HG03378 (cell line): ENCODE measurements at regions not wholly inside any gene's neighbourhood (a gene's known extent, or its start where the extent isn't known, plus 50 kb on each side); places are given as distances from the start of the nearest gene placed in this dataset.

Experiments used
- ATAC-seq: cut with Tn5 transposase; IDR thresholded peaks from one replicate; pipeline ENCODE4 v1.9.1; 2021; ENCODE audit warnings: mild to moderate bottlenecking, moderate library complexity; ENCODE audit not compliant: unreplicated experiment

DNA sequence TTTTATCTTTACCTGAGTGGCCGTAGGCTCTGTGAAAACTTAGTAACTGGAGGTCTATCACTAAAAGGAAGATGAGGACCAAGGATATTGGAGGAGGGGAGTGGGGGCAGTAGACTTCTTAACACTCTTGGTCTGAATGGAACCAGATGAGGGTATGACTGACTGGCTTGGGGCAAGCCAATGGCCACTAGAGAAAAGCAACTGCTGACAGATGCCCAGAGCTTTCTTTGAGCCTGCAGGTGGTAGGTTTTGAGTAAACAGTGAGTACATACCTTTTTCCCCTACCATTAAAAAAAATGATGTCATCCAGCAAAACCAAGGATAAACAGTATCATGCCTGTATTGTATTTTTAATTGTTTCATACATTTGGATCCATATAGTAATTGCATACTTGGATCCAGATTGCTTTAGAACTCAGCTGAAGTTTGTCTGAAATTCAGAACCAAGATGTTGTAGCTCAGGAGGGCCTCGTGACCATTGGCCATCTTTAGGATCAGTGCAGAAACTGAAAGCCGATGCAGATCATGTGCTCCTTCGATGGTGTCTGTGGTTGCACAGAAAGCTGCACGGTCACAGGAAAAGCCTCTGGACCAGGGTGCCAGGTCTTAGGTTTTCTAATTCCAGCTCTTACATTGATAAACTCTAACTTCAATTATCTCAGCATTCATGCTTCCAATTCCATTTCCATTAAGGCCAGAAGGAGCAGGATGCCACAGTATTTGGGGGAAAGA lies 131.0 kb downstream of the PDGFRA start:
- ATAC-seq = no peak

DNA sequence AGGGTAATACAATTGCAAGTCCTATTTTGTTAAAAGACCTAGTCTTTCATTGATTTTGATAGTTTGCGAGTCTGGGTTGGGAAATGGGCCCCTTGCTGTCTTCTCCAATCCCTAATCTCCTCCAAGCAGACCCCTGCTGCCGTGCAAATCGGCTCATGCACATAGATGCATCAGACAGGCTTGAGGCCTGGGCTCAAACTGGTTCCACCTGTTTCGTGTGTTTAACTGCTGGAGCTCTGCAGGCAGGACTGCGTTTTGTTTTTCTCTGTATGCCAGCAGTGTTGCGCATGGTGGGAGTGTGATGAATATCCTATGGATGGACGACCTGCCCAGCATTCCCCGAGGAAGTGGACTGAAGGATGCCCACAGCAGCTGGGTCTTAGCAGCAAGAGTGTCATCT lies 133.9 kb downstream of the PDGFRA start:
- ATAC-seq = no peak

DNA sequence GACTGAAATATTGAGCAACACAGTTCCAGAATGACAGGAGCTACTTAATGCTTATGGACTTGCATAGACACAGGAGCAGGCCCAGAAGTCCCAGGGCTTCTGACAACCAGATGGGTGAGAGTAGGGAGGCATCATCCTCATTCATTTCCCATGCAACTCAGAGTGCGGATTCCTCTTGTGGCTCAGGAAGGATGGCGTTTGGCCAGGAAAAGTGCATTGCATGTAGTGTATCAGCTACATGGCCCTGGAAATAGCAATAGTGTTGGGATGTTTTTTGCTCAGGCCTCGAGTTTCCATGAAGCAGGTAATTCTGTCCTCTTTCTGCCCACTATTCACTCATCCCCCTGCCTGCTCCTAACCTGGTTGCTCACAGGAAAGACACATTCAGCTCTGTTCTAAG lies 136.6 kb downstream of the PDGFRA start:
- no peak for ATAC-seq

DNA sequence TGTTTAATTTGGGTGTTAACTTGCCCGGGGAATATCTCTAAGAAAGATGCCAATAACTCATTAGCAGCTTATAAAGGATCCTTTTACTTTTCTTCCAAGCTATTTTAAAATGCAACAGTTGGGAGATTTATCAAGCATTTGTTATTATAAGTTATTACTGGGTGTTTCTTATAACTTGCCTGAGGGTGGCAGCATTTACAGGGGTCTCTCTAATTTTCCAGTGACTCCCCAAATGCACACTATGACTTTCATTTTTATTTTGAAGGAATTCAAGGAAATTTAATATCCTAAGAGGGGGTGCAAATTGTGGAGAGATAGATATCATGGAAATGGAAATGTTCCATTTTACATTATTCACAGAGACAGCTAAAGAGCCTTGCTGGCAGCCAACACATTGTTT lies 138.0 kb downstream of the PDGFRA start:
- ATAC-seq = no peak

DNA sequence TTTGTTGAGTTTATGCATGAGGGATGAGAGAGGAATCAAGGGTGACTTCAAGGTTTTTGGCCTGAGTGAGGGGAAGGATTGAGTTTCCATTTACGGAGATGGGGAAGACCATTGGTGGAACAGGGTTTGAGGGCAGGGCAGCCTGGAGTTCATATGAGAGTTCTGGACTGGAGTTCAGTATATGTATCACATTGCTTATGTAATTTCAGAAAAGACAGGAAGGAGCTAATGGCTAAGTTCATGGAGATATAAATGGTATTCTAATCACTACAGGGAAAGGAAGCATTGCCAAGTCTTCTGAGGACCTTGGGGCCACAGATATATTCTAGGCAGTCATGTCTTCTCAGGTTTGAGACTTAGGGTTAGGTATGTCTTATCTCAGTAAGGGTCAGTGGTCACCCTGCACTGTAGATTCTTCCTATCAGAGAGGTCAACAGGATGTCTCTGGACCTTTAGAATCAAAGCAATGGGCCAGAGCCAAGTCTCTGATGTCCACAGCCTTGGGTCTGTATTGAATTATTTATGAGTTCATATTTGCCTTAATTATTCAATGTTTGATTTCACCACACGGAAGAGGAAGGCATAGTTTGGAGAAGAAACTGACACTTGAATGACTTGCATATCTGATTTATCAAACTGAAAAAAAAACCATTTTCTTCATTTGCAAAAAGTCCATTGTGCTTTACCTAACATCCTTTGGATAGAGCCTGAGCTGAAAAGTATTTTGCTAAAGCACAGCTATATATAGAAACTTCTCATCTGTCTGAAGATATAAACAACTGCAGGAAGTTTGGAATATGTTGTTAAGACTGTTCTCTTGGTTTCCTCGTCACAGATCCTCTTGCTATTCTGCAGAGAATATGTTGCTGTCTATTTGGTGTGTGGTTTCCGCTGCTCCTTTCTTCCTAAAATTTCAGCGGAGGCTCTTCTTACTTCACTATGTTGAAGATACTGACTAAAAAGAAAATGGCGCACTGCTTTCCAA lies 139.5 kb downstream of the PDGFRA start:
- no peak for ATAC-seq

DNA sequence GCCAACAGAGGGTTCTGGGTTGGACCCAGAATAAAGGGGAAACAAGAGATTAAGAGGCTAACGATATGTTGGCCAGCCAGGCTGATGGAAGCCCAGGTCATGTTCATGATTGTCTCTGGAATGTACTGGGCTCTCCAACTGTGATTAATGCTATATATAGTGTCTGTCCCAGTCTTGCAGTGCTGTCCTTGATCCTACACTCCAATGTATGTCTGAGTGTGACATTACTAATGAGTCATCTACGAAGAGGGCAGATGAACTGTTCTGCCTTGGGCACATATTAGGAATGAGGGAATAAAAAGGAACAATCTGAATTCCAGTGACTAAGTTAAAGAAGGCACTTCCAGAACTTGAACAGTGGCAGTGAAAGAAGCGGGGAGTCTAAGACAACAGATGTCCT lies 142.1 kb downstream of the PDGFRA start:
- ATAC-seq = no peak

DNA sequence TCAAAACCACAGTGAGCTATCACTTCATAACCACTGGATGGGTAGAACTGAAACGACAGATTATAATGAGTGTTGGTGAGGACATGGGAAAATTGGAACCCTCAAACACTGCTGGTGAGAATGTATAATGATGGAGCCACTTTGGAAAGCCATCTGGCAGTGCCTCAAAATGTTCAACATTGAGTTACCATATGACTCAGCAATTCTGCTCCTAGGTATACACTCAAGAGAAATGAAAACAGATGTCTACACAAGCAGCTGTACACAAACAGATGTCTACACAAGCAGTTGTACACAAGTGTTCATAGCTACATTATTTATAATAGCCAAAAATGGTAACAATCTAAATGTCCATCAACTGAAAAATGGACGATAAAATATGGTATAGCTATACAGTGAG lies 143.9 kb downstream of the PDGFRA start:
- no peak for ATAC-seq

DNA sequence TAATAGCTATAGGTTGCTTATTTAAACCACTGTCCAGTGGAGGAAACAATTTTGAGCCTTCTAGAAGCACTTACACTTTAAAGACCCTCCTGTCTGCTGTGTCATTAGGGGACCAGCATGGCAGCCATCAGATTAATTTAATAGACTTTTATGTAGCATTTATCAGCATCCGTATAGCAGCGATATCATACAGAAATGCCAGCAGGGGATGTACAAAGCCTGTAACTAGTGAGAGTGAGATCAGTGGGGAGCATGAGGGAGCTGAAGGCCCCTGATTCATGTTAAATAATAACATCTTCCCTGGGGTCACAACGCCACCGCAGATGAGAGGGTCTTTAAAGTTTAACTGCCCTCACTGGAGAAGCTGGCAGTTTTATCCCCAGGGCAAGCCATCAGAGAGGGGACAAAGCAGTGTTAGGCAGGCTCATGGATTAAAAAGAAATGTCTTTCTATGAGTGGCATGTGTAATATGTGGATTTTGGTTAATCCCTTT lies 144.7 kb downstream of the PDGFRA start:
- no peak for ATAC-seq

DNA sequence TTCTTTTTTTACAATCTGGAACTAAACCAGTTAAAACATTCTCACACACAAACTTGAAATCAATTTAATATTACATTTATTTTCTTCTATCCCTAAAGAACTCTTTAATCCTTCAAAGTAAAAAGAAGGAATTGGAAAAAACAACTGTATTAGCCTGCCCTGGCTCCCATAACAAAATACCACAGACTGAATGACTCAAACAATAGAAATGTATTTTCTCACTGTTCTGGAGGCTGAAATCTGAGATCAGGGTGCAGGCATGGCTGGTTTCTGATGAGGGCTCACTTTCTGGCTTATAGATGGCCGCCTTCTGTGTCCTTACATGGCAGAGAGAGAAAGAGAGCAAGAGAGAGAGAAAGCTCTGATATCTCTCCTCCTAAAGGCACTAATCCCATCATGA lies 149.4 kb downstream of the PDGFRA start:
- no peak for ATAC-seq

DNA sequence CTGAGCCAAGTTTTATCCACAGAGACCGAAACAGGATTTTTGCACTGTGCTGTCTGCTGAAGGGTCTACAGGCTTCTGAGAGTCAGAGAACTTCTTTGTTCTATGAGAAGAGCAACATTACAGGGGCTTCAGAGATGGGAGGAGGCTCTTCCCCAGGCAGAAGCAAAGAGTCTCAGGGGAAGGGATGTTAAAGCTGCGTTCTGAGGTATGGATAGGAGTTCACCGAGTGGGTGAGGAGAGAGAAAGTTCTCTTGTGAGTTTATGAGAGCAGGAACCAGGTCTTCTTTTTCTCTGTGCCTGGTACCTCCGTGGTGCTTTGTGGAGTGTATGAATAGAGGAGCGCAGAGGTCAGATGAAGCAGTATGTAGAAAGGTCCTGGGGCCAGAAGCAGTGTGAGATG lies 155.1 kb downstream of the PDGFRA start:
- no peak for ATAC-seq

DNA sequence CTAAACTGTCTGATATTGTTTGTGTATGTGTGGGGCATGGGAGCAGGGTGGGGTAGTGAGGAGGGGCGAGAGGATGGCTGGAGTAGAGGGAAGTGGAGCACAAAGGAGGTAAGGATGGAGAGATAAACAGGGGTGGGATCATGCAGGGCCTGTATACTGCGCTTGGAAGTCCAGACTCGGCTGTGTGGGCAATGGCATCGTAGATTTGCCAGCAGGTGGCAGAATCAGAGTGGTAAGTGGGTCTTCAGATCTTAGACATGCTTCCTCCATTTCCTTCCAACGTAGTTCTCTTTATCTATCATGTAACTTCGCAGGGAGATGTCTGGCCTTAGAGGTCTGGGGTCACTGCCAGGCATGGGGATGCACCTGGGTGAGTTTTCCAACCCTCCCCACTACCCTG lies 155.5 kb downstream of the PDGFRA start:
- ATAC-seq = no peak

DNA sequence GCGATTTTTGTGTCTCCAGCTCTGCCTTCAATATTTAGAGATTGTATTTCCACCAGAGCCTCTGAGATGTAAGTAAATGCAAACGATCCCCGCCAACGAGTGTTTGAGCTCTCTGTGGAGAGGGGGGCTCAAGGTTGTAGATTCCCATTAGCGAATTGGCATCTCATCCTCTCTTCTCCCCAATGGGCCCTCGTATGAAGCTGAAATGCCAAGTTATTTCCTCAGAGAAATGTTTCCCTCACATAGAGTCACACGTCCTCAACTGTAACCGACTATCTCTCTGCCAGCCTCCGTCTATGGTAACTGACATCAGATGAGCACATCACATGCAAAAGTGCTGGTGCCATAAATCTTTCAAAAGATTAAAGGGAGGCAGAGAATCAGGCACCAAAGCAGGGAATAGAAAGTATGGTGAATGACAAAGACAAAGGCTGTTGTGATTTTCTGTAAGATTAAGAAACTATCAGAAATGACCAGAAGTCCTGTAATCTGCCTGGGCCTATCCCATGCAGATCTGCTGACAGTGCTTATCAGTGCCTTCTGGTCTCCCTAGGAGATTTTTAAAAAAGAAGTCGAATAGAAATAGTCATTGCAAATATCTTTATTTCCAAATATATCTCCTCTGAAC lies 157.1 kb downstream of the PDGFRA start:
- no peak for ATAC-seq

DNA sequence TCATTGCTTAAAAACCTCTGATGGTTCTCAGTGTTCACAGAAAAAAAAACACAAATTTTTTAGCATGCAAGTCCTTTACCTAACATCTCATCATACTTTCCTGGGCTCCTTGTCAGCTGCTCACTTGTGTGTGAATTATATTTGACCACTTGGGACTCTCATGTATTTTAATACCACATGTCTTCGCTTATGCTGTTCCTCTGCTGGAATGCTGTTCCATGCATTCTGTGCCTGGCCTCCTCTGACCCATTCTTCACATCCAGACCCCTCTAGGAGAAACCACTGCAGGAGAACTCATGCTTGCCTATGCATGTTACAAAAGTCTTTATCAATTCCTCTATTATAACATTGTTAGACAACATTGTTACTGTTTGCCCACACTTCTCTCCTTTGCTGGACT lies 157.6 kb downstream of the PDGFRA start:
- no peak for ATAC-seq

DNA sequence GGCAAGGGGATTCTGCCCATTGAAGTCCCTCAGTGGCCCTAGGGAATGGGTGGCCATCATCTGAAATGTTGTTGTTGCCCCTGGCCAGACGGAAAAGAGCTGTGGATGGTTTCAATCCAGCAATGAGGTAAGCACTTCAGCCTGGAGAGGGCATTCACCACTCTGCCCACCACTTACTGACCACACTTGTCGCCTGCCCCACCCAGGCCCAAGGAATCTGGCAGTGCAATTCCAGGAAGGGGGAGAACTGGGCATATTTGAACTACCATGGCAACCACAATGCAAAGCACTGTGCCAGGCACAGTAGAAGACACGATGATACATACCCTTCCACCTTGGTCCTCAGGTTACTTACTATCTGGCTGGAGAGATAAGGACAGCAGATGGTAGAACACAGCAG lies 161.6 kb downstream of the PDGFRA start:
- ATAC-seq = no peak

DNA sequence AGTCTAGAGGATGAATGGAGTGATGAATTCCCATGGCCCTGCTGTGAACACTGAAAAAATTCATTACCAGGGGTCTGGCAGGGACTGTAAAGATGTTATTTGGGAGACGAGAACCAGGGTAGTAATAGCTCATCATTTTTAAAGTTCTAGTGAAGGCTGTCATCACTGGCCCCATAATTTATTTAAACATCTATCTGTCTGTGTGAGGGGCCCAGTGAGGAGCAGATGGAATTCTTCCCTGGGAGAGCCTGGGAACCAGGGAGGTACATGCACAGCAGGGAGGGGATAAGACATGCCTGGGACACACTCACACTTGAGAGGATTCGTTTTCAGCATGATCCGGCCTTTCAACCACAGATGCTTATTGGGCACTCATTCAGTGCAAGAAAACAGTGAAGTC lies 162.0 kb downstream of the PDGFRA start:
- no peak for ATAC-seq

DNA sequence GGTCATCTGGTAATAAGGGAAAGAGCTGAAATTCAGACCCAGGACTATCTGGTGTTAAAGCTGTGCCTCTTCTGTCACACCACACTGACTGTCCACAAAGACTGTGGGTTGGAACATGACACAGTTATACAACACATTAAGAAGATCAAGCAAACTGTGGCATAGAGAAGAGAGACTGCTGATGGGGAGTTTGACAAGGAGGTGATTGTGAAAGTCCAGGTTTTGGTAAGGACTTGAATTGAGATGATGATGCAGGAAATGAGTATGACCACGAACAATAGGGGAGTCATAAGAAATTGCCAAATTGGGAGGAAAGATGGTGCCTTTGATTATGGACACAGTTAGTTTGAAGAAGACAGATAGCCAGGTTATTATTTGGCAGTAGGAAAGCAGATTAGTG lies 163.4 kb downstream of the PDGFRA start:
- ATAC-seq = no peak

DNA sequence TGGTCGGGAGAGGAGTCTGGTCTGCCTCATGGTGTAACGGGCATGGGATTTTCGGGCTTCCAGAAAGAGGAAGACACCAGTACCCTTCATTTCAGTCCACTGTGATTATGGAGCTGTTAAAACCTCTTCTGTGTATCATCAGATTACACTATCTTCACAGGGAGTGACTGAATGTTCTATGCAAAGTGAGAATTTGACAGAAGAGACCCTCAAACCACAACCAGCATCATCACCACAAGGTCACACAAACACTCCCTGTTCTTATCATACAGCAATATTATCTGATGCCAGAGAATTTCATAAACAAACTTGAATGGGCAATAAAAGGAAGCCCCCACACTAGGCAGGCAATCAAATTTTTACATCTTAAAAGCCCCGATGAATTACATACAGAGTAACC lies 164.2 kb downstream of the PDGFRA start:
- ATAC-seq = no peak

DNA sequence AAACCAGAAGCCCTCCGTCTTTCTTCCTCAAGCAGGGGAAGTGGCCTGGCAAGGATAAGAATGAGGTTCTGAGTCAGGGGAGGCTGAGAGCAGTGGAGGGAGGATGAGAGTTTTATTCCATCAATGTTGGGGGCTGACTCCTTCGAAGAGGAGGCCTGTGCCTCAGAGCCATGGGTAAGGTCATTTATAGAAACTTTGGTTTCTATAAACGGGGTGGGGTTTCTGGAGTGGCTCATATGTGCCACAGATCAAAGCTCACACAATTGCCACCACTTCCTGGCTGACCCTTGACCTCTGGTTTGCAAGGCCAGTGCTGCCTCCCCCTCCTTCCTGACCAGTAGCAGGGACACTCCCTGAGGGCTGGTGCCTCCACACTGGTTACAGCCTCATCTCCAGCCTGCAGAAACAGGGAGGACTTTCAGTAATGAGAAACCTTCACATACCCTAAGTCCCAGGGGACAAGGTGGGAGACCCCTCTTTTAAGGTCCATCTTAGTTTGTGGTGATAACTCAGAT lies 166.0 kb downstream of the PDGFRA start:
- ATAC-seq = peak; percentile 55

DNA sequence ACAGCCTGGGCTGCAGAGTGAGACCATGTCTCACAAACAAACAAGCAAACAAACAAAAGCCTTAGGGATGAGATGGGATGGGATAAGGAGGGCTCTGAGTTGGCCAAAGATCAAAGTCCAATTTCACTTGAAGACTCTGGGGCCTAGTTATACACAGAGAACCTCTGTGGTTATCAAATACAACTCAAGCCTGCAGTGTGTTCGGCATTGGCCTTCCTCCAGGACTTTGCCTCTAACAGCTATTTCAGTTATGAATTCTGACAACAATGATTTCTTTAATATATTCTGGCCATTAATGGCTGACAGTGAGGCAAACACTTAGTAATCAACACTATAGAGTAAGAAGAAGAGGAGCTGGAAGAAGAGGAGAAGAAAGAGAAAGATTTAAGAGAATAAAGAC lies 171.1 kb downstream of the PDGFRA start:
- no peak for ATAC-seq

DNA sequence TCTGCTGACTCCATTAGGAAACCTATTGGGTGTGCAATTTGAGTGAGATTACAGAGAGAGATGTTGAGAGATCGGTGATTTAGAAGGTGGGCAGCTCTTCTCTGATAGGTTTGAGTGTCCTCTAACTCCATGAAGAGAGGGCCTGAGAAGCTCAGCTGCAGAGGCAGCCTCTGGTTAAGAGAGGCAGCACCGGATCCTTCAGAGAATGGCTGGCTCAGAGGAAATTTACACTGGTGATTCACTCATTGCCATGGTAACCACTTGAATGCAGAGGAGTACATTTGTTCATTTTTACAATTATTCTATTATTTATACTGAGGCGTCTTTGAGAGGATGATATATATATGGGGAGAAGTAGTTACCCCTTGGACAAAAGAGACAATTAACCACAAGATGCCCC lies 171.7 kb downstream of the PDGFRA start:
- no peak for ATAC-seq

DNA sequence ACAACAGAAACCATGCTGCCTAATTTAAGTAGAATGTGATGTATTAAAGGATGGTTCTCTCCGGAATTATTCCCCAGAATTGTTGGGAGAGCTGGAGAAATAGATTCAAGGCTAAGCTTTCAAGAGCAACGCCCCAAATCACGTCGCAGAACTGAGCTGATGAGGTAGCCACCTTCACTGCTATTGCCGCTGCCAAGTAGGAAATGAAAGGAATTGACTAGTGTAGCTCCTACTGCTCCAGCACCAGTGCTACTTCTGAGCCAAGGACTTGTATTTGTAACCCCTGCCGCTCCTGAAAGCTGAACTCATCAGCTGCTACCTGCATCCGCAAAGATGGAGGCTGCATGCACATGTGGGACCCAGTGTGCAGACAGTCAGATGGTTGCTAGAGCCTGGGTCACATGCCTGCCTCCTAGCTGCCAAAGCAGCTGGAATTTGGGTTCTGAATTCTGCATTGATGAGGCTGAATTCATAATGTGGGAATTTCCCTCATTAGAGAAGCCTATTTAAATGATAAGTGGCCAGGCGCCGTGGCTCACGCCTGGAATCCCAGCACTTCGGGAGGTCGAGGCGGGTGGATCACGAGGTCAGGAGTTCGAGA lies 173.9 kb downstream of the PDGFRA start:
- ATAC-seq = no peak
